HPDE6-E6E7 (cell line): ENCODE measurements at regions not wholly inside any gene's neighbourhood (a gene's known extent, or its start where the extent isn't known, plus 50 kb on each side); places are given as distances from the start of the nearest gene placed in this dataset.

ENCODE experiments used
- DNase-seq: peaks from one replicate; pipeline ENCODE4 v3.0.0; 2011; ENCODE audit warnings: missing footprints; ENCODE audit errors: extremely low spot score

GRCh38 chr3:160130071-160130470, 95.2 kb upstream of the C3orf80 start:
- DNase-seq, result no peak

GRCh38 chr3:160130950-160131349, 94.3 kb upstream of the C3orf80 start:
- DNase-seq, result no peak

GRCh38 chr3:160132226-160132625, 93.0 kb upstream of the C3orf80 start:
- DNase-seq, result no peak

GRCh38 chr3:160133757-160134156, 91.5 kb upstream of the C3orf80 start:
- DNase-seq, result no peak

- DNase-seq, result no peak
These were observed 90.8 kb upstream of the C3orf80 start for GRCh38 chr3:160134454-160134853.

- no peak for DNase-seq
These were observed 90.3 kb upstream of the C3orf80 start for GRCh38 chr3:160134964-160135363.

- DNase-seq, result no peak
These were observed 89.4 kb upstream of the C3orf80 start for GRCh38 chr3:160135851-160136250.

GRCh38 chr3:160136421-160136820, 88.8 kb upstream of the C3orf80 start:
- DNase-seq, result no peak

GRCh38 chr3:160139291-160139690, 85.9 kb upstream of the C3orf80 start:
- DNase-seq, result no peak

GRCh38 chr3:160140756-160141155, 84.5 kb upstream of the C3orf80 start:
- no peak for DNase-seq

GRCh38 chr3:160141485-160142185, 83.6 kb upstream of the C3orf80 start:
- no peak for DNase-seq

- no peak for DNase-seq
These were observed 81.7 kb upstream of the C3orf80 start for GRCh38 chr3:160143482-160143881.

- DNase-seq, result no peak
These were observed 75.2 kb upstream of the C3orf80 start for GRCh38 chr3:160150066-160150465.

GRCh38 chr3:160150525-160150924, 74.7 kb upstream of the C3orf80 start:
- DNase-seq, result no peak

- no peak for DNase-seq
These were observed 72.6 kb upstream of the C3orf80 start for GRCh38 chr3:160152638-160153037.

- no peak for DNase-seq
These were observed 71.2 kb upstream of the C3orf80 start for GRCh38 chr3:160154033-160154432.

- no peak for DNase-seq
These were observed 70.6 kb upstream of the C3orf80 start for GRCh38 chr3:160154596-160154995.

- DNase-seq, result no peak
These were observed 67.9 kb upstream of the C3orf80 start for GRCh38 chr3:160157321-160157720.

- no peak for DNase-seq
These were observed 65.9 kb upstream of the C3orf80 start for GRCh38 chr3:160159341-160159740.

- no peak for DNase-seq
These were observed 65.4 kb upstream of the C3orf80 start for GRCh38 chr3:160159806-160160205.

- no peak for DNase-seq
These were observed 63.3 kb upstream of the C3orf80 start for GRCh38 chr3:160161921-160162320.

- DNase-seq, result no peak
These were observed 62.8 kb upstream of the C3orf80 start for GRCh38 chr3:160162440-160162839.

GRCh38 chr3:160163229-160163878, 61.9 kb upstream of the C3orf80 start:
- DNase-seq, result peak; percentile 17

- no peak for DNase-seq
These were observed 57.0 kb upstream of the C3orf80 start for GRCh38 chr3:160168246-160168645.
